K562 (cell line): ENCODE measurements at regions not wholly inside any gene's neighbourhood (a gene's known extent, or its start where the extent isn't known, plus 50 kb on each side); places are given as distances from the start of the nearest gene placed in this dataset.
"Not testable (repeated sequence)": the region's sequence is repeated elsewhere in the genome, so short reads cannot be mapped to it uniquely, and the experiment has no call there.

Source experiments
- BACH1 ChIP-seq: fragments of 200-800 bp; sonication (Bioruptor generic); IDR thresholded peaks from 2 replicates; pipeline ENCODE4 v1.6.1; 2016; ENCODE audit warnings: missing genetic modification characterization, missing compliant biosample characterization
- CBFB ChIP-seq: sonication (generic); formaldehyde crosslinking; IDR thresholded peaks from 2 replicates; pipeline ENCODE4 v1.4.0; 2020; ENCODE audit warnings: mild to moderate bottlenecking, missing genetic modification reagents
- HSF4 ChIP-seq: fragments of 250-450 bp; sonication (Bioruptor Pico); IDR thresholded peaks from 2 replicates; pipeline ENCODE4 v2.1.2; 2022; ENCODE audit warnings: mild to moderate bottlenecking, moderate library complexity, borderline replicate concordance
- JUND ChIP-seq, 2 experiments: IDR thresholded peaks; 2 replicates in 1 of 2; 3 replicates in 1 of 2; pipeline ENCODE4 v1.6.1; 2011; ENCODE audit warnings: borderline replicate concordance in 2 of 2, low read depth in 2 of 2, low read length in 2 of 2, improper control_type of control experiment in 1 of 2, missing biosample characterization in 1 of 2, missing genetic modification characterization in 1 of 2, missing genetic modification reagents in 1 of 2
- MTA2 ChIP-seq: fragments of 450-650 bp; IDR thresholded peaks from 2 replicates; pipeline ENCODE4 v1.6.1; 2016; ENCODE audit warnings: low read depth
- NBN ChIP-seq: fragments of 450-650 bp; IDR thresholded peaks from 2 replicates; pipeline ENCODE4 v1.6.1; 2016; ENCODE audit warnings: low read depth, mild to moderate bottlenecking
- NFIC ChIP-seq: fragments of 450-650 bp; IDR thresholded peaks from 2 replicates; pipeline ENCODE4 v1.6.1; 2017; ENCODE audit warnings: mild to moderate bottlenecking, inconsistent platforms
- RAD21 ChIP-seq, 2 experiments: fragments of 250-450 bp in 1 of 2; fragments of 450-650 bp in 1 of 2; sonication (Bioruptor Pico) in 1 of 2; formaldehyde crosslinking in 1 of 2; IDR thresholded peaks in 1 of 2; conservative IDR thresholded peaks in 1 of 2; 2 replicates each; pipeline versions ENCODE4 v1.4.0 to v1.8.0; 2020 to 2022; ENCODE audit warnings: mild to moderate bottlenecking in 2 of 2, moderate library complexity in 1 of 2
- ZFP36 ChIP-seq: fragments of 150-350 bp; IDR thresholded peaks from 2 replicates; pipeline ENCODE4 v1.6.1; 2018; ENCODE audit warnings: low read length, low read depth; ENCODE audit not compliant: partially characterized antibody
- TF ChIP-seq, protein P1 (sequence below), 3 experiments: IDR thresholded peaks in 2 of 3; conservative IDR thresholded peaks in 1 of 3; 2 replicates each; pipeline ENCODE4 v1.5.1; 2011 to 2012; ENCODE audit warnings: low read length in 3 of 3, mild to moderate bottlenecking in 3 of 3, control low read depth in 2 of 3, improper control_type of control experiment in 1 of 3, inconsistent platforms in 1 of 3, low read depth in 1 of 3, mixed read lengths in 1 of 3, moderate library complexity in 1 of 3; ENCODE audit not compliant: insufficient read depth in 2 of 3

DNA sequence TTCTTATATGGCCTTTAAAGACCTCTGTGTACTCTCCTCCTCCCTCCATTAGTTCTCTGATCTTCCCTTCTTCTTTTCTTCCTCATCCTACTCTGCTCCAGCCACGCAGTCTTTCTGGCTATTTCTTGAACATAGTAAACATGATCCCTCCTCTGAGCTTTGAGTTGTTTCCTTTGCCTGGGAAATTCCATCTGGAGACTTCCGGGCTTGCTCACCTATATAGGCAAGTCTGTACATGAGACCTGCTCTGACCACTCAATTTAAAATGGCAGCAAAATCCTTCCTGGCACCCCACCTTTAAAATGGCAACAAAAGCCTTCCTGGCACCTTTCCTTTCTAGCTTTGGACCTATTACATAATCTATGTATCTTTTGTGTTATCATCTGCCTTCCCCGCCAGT lies 94.4 kb downstream of the SPDYE17 start:
- TF ChIP-seq MTA2; JUND (IDR thresholded peaks at IDR 0.05; ENCODE audit: borderline replicate concordance, low read depth, low read length); JUND (tag; IDR thresholded peaks at IDR 0.05; ENCODE audit: borderline replicate concordance, low read depth, low read length); CBFB (CRISPR knock-in tag); RAD21 (CRISPR knock-in tag; conservative IDR thresholded peaks at IDR 0.05 in 1 of 2, IDR thresholded peaks at IDR 0.05 in 1 of 2); NBN; HSF4 (CRISPR knock-in tag); BACH1 (tag); NFIC; ZFP36: not testable (repeated sequence)
- TF ChIP-seq, protein P1, sequence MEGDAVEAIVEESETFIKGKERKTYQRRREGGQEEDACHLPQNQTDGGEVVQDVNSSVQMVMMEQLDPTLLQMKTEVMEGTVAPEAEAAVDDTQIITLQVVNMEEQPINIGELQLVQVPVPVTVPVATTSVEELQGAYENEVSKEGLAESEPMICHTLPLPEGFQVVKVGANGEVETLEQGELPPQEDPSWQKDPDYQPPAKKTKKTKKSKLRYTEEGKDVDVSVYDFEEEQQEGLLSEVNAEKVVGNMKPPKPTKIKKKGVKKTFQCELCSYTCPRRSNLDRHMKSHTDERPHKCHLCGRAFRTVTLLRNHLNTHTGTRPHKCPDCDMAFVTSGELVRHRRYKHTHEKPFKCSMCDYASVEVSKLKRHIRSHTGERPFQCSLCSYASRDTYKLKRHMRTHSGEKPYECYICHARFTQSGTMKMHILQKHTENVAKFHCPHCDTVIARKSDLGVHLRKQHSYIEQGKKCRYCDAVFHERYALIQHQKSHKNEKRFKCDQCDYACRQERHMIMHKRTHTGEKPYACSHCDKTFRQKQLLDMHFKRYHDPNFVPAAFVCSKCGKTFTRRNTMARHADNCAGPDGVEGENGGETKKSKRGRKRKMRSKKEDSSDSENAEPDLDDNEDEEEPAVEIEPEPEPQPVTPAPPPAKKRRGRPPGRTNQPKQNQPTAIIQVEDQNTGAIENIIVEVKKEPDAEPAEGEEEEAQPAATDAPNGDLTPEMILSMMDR (IDR thresholded peaks at IDR 0.05 in 2 of 3, conservative IDR thresholded peaks at IDR 0.05 in 1 of 3; ENCODE audit: insufficient read depth in 2 of 3, low read depth in 1 of 3, low read length in 3 of 3), result not testable (repeated sequence)
